ENCODE measurements at regions not wholly inside any gene's neighbourhood (a gene's known extent, or its start where the extent isn't known, plus 50 kb on each side); places are given as distances from the start of the nearest gene placed in this dataset.

DNA sequence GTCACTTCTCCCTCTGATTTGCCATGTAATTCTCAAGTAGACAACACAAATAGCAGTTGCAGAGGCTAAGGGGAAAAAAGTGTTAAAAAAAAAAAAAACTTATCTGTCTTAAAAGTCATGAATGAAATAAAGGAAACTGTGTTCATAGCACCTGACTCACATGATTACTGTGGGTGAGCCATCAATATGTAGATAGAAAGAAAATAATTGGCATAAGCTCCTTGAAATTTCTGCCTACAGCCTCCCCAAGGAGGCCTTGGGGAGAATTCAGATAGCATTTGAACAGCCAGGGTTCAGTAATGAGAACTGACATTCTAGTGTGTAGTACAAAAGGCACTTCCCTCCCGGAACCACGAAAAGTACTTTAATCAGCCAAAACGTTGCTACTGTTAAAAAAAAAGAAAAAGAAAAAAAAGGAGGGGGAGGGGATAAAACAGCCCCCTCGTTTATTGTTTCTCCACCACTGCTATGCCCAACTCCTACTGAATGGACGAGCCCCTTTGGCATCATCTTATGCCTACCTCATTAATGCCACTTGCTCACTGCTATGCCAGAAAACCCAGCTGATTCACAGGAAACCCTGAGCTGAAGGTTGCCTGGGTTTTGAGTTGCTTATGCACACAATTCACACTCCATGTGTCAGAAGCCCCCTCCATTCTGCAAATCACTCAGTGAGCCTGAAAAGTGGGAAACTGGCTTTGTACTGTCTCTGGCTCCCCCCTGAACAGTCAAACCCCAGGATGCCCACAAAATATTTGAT lies 65.5 kb upstream of the KLF7 start:
- no peak for TF ChIP-seq GATA2 (IDR thresholded peaks at IDR 0.05; ENCODE audit: low read depth, low read length)
- TF ChIP-seq GATA3 (IDR thresholded peaks at IDR 0.05; ENCODE audit: low read depth, low read length) = no peak
